ENCODE measurements at regions not wholly inside any gene's neighbourhood (a gene's known extent, or its start where the extent isn't known, plus 50 kb on each side); places are given as distances from the start of the nearest gene placed in this dataset.

DNA sequence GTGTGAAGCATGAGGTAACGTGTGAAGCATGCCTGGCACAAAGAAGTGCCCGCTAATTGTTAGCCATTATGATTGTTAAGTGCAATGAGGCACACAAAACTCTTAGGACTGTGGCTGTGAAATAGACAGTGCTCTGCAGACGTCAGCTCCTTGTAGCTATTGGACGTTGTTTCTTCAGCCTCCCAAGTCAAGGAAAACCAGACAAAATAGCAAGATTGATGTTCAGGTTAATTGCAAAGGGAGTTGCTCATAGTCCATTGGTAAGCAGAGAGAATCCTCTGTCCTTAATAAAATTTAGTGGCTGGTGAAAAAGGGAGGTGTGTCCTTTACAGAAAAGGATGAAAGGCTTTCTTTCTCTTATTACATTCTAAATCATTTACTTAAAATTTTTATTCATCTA lies 54.6 kb upstream of the MBP start:
- DNase-seq (ENCODE audit: low spot score), result no peak

DNA sequence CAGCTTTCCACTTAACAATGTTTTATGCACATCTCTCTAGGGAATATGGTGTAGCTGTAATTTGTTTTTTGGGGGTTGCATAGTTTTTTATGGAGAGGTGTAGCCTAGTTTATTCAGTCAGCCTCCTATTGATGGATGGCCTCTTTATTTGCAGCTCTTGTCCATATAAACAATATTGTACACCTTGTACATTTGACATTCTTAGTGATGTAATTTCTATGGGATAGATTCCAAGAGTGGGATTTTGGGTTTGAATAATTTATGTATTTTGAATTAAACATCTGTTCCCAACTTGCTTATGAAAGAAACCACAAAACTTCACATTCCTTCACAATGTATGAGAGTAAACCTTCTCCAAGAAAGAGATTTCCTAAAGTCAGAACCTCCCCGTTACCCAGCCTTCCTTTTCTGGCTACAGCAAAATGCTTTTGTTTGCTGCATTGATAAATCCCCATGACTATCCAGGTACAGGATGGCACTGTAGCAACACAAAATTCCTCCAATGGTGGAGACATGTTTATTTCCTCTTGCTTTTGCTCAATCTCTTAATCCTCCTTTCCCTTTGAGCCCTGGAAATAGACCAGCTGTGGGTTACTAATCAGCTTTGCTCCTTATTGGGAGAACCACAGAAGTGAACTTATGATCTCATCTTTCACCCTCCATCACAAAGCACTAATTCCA lies 58.4 kb upstream of the GALR1 start:
- DNase-seq (ENCODE audit: low spot score), result peak; percentile 60

DNA sequence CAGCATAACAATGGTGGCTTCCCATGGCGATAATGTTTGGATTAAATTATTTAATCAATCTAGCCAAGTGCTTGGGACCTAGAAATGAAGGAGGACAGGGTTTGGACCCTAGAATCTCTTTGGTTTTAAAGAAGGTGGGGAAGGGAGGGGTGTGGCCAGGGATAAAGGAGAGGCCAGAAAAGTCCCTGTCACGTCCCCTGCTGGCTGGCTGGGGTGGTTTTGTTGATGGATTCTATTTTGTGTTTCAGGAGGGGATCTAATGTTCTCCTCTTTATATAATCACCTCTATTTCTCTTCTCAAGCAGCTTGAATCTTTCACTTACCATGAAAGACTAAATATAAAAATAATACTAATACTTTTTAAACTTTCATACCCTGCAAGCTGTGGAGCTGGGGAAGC lies 52.6 kb upstream of the GALR1 start:
- DNase-seq (ENCODE audit: low spot score), result no peak

- DNase-seq (ENCODE audit: low spot score), result no peak
Measured at GRCh38 chr18:77198663-77199062, 51.0 kb upstream of the GALR1 start.

DNA sequence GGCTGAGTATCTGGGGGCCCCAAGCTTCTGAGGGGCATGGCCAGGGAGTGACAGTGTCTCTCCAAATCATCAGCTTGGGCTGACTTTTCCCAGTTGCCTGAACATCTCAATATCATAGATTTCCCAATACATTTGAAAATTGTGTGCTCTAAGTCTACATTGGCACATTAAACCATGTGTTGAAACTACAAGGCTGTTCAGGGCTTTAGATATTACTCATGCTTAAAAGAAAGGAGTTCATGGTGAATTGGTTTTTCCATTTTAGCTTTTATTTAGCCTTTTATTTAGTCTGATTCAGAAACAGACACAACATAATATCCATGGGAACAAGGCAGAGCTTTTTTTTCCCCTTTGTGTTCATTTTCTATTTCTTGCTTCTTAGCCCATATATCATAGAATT lies 49.9 kb upstream of the GALR1 start:
- no peak for DNase-seq (ENCODE audit: low spot score)

Data from AG20443 (cell line).